Neural cell (in vitro differentiated cells): ENCODE measurements at regions not wholly inside any gene's neighbourhood (a gene's known extent, or its start where the extent isn't known, plus 50 kb on each side); places are given as distances from the start of the nearest gene placed in this dataset.

ENCODE experiments used
- H2AFZ ChIP-seq: fragments of 200-600, 300-800 bp; sonication (generic), shearing (Covaris generic); 2 replicates; pipeline ENCODE4 v1.6.0; 2014; ENCODE audit warnings: low read depth, mild to moderate bottlenecking, antibody characterized with exemption, low read length, moderate library complexity
- H3F3A ChIP-seq: fragments of 200-600 bp; shearing (Covaris generic); 2 replicates; pipeline ENCODE4 v1.6.1; 2016; ENCODE audit warnings: mild to moderate bottlenecking, moderate library complexity, mixed read lengths, antibody characterized with exemption, low read length; ENCODE audit not compliant: insufficient read depth, poor library complexity, severe bottlenecking
- H3K27ac ChIP-seq: fragments of 200-600, 300-800 bp; sonication (generic), shearing (Covaris generic); 2 replicates; pipeline ENCODE4 v1.5.1; 2014; ENCODE audit warnings: mild to moderate bottlenecking, low read length, moderate library complexity
- H3K27me3 ChIP-seq: fragments of 300-800, 200-600 bp; sonication (generic), shearing (Covaris generic); 2 replicates; pipeline ENCODE4 v1.6.0; 2014; ENCODE audit warnings: mild to moderate bottlenecking, low read depth, low read length, moderate library complexity; ENCODE audit not compliant: insufficient read depth
- H3K36me3 ChIP-seq: fragments of 300-800, 200-600 bp; sonication (generic), shearing (Covaris generic); 2 replicates; pipeline ENCODE4 v1.5.1; 2014; ENCODE audit warnings: mild to moderate bottlenecking, antibody characterized with exemption, low read length, moderate library complexity; ENCODE audit not compliant: insufficient read depth
- H3K4me2 ChIP-seq: fragments of 300-800, 200-600 bp; sonication (generic), shearing (Covaris generic); 2 replicates; pipeline ENCODE4 v1.6.0; 2014; ENCODE audit warnings: mild to moderate bottlenecking, low read length
- H3K4me3 ChIP-seq: fragments of 300-800, 200-600 bp; sonication (generic), shearing (Covaris generic); 2 replicates; pipeline ENCODE4 v1.5.1; 2014; ENCODE audit warnings: mild to moderate bottlenecking, low read length, moderate library complexity
- H3K79me2 ChIP-seq: fragments of 200-600 bp; shearing (Covaris generic); replicated peaks from 2 replicates; pipeline ENCODE4 v1.6.0; 2014; ENCODE audit warnings: mild to moderate bottlenecking, low read length, moderate library complexity; ENCODE audit not compliant: insufficient read depth
- H3K9ac ChIP-seq: fragments of 300-800, 200-600 bp; sonication (generic), shearing (Covaris generic); 2 replicates; pipeline ENCODE4 v1.6.1; 2016; ENCODE audit warnings: mild to moderate bottlenecking, low read length, mixed read lengths
- H3K9me2 ChIP-seq: fragments of 200-600 bp; shearing (Covaris generic); 2 replicates; pipeline ENCODE4 v1.6.1; 2016; ENCODE audit warnings: mild to moderate bottlenecking, low read length, mixed read lengths; ENCODE audit not compliant: insufficient read depth
- H3K9me3 ChIP-seq: fragments of 200-600, 300-800 bp; sonication (generic), shearing (Covaris generic); 2 replicates; pipeline ENCODE4 v1.6.1; 2016; ENCODE audit warnings: mild to moderate bottlenecking, mixed run types, low read length, moderate library complexity, mixed read lengths
- H4K20me1 ChIP-seq: fragments of 200-600 bp; shearing (Covaris generic); 2 replicates; pipeline ENCODE4 v1.6.1; 2016; ENCODE audit warnings: mild to moderate bottlenecking, mixed run types; ENCODE audit not compliant: insufficient read depth
- EP300 ChIP-seq: fragments of 450-650 bp; conservative IDR thresholded peaks from 2 replicates; pipeline ENCODE4 v1.6.1; 2014; ENCODE audit warnings: antibody characterized with exemption, mild to moderate bottlenecking, moderate library complexity; ENCODE audit not compliant: poor library complexity, severe bottlenecking
- EZH2 ChIP-seq: fragments of 200-600, 300-800 bp; shearing (Covaris generic), sonication (generic); IDR thresholded peaks from 2 replicates; pipeline ENCODE4 v1.6.1; 2014; ENCODE audit warnings: antibody characterized with exemption, low read length, borderline replicate concordance, mild to moderate bottlenecking; ENCODE audit not compliant: insufficient read depth, poor library complexity, severe bottlenecking
- MXI1 ChIP-seq: fragments of 450-650 bp; conservative IDR thresholded peaks from 2 replicates; pipeline ENCODE4 v1.6.1; 2014; ENCODE audit warnings: antibody characterized with exemption, mild to moderate bottlenecking; ENCODE audit not compliant: poor library complexity, severe bottlenecking
- POLR2AphosphoS5 ChIP-seq: IDR thresholded peaks from 2 replicates; pipeline ENCODE4 v1.6.1; 2012
- RAD21 ChIP-seq: fragments of 450-650 bp; conservative IDR thresholded peaks from 2 replicates; pipeline ENCODE4 v1.6.1; 2014; ENCODE audit warnings: antibody characterized with exemption, mild to moderate bottlenecking, moderate library complexity
- SMC3 ChIP-seq: fragments of 450-650 bp; conservative IDR thresholded peaks from 2 replicates; pipeline ENCODE4 v1.6.1; 2014; ENCODE audit warnings: antibody characterized with exemption, mild to moderate bottlenecking, moderate library complexity; ENCODE audit not compliant: poor library complexity
- TAF1 ChIP-seq: IDR thresholded peaks from 2 replicates; pipeline ENCODE4 v1.6.1; 2012; ENCODE audit warnings: low read depth
- TF ChIP-seq, protein P1 (sequence below): fragments of 450-650 bp; IDR thresholded peaks from 2 replicates; pipeline ENCODE4 v1.5.1; 2014; ENCODE audit warnings: antibody characterized with exemption, mild to moderate bottlenecking, moderate library complexity; ENCODE audit not compliant: poor library complexity, severe bottlenecking
- TF ChIP-seq, protein P2 (sequence below): IDR thresholded peaks from 2 replicates; pipeline ENCODE4 v1.6.1; 2012; ENCODE audit warnings: borderline replicate concordance

DNA sequence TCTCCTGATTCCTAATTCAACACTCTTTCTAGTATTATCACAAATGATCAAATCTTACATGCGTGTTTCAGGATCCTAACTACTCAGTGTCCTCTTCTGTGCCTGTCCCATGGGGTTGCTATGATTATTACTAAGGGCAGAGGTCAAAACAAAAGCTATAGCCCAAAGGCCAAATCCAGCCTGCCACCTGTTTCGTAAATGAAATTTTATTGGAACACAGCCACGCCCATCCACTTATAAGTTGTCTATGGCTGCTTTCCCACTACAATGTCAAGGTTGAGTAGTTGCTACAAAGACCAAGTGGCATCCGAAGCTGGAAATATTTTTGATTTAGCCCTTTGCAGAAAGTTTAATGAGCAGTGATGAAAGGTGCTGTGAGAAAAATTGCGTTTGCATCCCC, 336.6 kb downstream of the TMEM114 start:
- no peaks in the 10 kb centered on the region for H3K9me2 ChIP-seq
- H4K20me1 ChIP-seq, result no peaks in the 10 kb centered on the region
- no peaks in the 10 kb centered on the region for H3K79me2 ChIP-seq
- no peaks in the 10 kb centered on the region for H3K27me3 ChIP-seq
- TF ChIP-seq RAD21, result no peak
- TF ChIP-seq MXI1, result no peak
- TF ChIP-seq SMC3, result no peak
- TF ChIP-seq, protein P1, sequence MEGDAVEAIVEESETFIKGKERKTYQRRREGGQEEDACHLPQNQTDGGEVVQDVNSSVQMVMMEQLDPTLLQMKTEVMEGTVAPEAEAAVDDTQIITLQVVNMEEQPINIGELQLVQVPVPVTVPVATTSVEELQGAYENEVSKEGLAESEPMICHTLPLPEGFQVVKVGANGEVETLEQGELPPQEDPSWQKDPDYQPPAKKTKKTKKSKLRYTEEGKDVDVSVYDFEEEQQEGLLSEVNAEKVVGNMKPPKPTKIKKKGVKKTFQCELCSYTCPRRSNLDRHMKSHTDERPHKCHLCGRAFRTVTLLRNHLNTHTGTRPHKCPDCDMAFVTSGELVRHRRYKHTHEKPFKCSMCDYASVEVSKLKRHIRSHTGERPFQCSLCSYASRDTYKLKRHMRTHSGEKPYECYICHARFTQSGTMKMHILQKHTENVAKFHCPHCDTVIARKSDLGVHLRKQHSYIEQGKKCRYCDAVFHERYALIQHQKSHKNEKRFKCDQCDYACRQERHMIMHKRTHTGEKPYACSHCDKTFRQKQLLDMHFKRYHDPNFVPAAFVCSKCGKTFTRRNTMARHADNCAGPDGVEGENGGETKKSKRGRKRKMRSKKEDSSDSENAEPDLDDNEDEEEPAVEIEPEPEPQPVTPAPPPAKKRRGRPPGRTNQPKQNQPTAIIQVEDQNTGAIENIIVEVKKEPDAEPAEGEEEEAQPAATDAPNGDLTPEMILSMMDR, result no peak
- TF ChIP-seq TAF1, result no peak
- TF ChIP-seq EZH2, result no peak
- TF ChIP-seq, protein P2, sequence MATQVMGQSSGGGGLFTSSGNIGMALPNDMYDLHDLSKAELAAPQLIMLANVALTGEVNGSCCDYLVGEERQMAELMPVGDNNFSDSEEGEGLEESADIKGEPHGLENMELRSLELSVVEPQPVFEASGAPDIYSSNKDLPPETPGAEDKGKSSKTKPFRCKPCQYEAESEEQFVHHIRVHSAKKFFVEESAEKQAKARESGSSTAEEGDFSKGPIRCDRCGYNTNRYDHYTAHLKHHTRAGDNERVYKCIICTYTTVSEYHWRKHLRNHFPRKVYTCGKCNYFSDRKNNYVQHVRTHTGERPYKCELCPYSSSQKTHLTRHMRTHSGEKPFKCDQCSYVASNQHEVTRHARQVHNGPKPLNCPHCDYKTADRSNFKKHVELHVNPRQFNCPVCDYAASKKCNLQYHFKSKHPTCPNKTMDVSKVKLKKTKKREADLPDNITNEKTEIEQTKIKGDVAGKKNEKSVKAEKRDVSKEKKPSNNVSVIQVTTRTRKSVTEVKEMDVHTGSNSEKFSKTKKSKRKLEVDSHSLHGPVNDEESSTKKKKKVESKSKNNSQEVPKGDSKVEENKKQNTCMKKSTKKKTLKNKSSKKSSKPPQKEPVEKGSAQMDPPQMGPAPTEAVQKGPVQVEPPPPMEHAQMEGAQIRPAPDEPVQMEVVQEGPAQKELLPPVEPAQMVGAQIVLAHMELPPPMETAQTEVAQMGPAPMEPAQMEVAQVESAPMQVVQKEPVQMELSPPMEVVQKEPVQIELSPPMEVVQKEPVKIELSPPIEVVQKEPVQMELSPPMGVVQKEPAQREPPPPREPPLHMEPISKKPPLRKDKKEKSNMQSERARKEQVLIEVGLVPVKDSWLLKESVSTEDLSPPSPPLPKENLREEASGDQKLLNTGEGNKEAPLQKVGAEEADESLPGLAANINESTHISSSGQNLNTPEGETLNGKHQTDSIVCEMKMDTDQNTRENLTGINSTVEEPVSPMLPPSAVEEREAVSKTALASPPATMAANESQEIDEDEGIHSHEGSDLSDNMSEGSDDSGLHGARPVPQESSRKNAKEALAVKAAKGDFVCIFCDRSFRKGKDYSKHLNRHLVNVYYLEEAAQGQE, result no peak
- no peak overlapping the region for H3K9ac ChIP-seq
- no peaks in the 10 kb centered on the region for H3K36me3 ChIP-seq
- H3K4me2 ChIP-seq, result no peak overlapping the region
- no peaks in the 10 kb centered on the region for H3F3A ChIP-seq
- H3K9me3 ChIP-seq, result no peaks in the 10 kb centered on the region
- no peak overlapping the region for H3K27ac ChIP-seq
- no peak overlapping the region for H2AFZ ChIP-seq
- H3K4me3 ChIP-seq, result no peak overlapping the region

DNA sequence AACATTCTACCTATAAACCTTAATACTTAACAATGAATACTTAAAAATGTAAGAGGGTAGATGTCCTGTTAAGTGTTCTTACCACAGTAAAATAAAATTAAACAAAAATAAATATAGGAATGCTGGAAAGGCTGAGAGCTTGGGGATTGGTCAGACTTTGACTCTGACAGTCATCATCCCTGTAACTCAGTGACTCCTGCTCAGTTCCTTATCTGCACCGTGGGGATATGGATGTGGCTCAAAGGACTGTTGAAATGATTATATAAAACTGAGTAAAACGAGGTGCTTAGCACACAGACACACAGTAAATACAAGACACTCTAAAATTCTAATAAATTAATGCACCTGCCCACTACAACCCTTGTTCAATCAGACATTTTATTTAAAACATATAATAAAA, 338.6 kb downstream of the TMEM114 start:
- Histone ChIP-seq H3K36me3 (no peaks in the 10 kb centered on the region), H4K20me1 (no peaks in the 10 kb centered on the region), H2AFZ (no peak overlapping the region), H3K4me3 (no peak overlapping the region), H3F3A (no peaks in the 10 kb centered on the region), H3K4me2 (no peak overlapping the region), H3K9me3 (no peaks in the 10 kb centered on the region), H3K27me3 (no peaks in the 10 kb centered on the region), H3K9ac (no peak overlapping the region), H3K27ac (no peak overlapping the region), H3K79me2 (no peaks in the 10 kb centered on the region), H3K9me2 (no peaks in the 10 kb centered on the region)
- no peak for TF ChIP-seq POLR2AphosphoS5
- no peak for TF ChIP-seq RAD21
- no peak for TF ChIP-seq MXI1
- no peak for TF ChIP-seq SMC3
- TF ChIP-seq EZH2, result no peak

DNA sequence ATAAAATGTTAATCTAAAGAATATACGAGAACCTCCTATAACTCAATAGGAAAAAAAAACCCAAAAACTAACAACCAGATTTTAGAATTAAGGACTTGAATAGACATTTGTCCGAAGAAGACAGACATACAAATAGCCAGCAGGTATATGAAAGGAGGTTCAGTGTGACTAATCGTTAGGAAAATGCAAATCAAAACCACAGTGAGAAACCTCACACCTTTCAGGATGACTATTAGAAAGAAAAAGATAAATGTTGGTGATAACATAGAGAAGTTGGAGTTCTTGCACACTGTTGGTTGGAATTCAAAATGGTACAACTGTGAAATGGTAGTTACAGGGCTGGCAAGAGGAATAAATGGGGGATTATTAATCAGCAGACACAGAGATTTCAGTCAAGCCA, 339.0 kb downstream of the TMEM114 start:
- Histone ChIP-seq H3K4me3 (no peak overlapping the region), H2AFZ (no peak overlapping the region), H3K9me3 (no peaks in the 10 kb centered on the region), H3K27me3 (no peaks in the 10 kb centered on the region), H3K4me2 (no peak overlapping the region), H3K79me2 (no peaks in the 10 kb centered on the region), H4K20me1 (no peaks in the 10 kb centered on the region), H3K36me3 (no peaks in the 10 kb centered on the region), H3F3A (no peaks in the 10 kb centered on the region), H3K9ac (no peak overlapping the region), H3K9me2 (no peaks in the 10 kb centered on the region), H3K27ac (no peak overlapping the region)
- TF ChIP-seq TAF1 (no peak), EZH2 (no peak), RAD21 (no peak), POLR2AphosphoS5 (no peak), SMC3 (no peak), MXI1 (no peak), EP300 (no peak)
- TF ChIP-seq, protein P2, result no peak
- TF ChIP-seq, protein P1, result no peak
